ENCODE measurements at regions not wholly inside any gene's neighbourhood (a gene's known extent, or its start where the extent isn't known, plus 50 kb on each side); places are given as distances from the start of the nearest gene placed in this dataset.
A peak's percentile ranks its signal among the peaks of the same experiment; 100 is the strongest.

DNA sequence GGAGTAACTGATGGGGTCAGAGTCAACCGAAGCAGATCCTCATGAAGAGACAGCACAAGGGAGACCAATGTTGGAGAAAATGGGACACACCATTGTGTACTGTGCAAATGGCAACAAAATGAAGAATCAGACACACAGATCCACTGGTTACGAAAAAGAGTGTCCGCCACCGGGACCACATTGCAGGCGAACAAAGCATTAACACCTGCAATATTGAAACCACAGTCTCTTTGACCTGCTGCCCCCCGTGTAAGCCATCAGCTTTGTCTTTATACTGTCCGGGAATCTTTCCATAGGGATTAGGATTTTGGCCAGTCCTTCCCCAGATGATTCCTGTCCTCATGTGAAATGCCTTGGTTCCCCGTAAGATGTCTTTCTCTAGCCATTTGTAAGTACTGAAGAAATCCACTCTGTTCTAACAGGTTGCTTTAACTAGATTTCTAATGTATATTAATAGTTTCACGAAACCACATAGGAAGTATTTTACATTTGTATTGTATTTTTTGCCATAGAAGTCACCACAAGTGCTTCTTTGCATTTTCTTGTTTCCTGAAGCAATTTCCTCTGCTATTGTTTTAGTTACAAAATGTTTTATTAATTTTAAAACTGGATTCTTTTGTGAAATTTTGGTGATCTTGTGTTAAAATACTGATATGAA is 140.8 kb upstream of the NFE2L3 start:
- H3K27me3 Mint-ChIP-seq: peaks cover 4% of the 10 kb centered on the region
- H3K27ac Mint-ChIP-seq: no peak overlapping the region

DNA sequence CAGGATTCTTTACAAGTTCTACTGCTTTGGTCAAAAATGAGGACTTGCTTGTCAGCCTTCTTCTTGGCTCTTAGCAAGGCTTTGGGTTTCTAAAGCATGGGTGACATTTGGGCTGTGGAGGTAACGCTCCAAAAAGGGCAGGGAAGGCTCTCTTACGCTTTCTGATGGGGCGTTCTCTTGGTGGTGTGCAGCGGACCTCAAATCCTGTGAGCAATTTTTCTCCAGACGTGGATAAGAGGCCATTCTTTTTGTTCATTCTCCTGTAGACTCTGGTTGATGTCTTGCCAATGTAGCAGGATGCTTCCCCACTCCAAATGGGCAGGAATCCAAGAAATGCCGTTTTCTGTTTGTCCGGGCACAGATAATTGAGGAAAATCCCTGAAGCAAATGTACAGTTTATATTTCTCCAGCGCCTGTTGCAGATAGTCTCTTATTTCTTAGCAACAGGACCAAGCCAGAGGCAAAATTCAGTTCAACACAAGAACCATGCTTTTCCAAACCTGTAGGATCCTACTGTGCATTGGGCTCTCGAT is 138.4 kb upstream of the NFE2L3 start:
- POLR2A ChIA-PET: no interaction called here
- ATAC-seq (ENCODE audit: low read depth) (no peak), DNase-seq (no peak)
- H3K9me3 Mint-ChIP-seq: peaks cover 6% of the 10 kb centered on the region
- H3K36me3 Mint-ChIP-seq: no peaks in the 10 kb centered on the region
- peaks cover 3% of the 10 kb centered on the region for H3K4me1 Mint-ChIP-seq
- peaks cover 14% of the 10 kb centered on the region for H3K27me3 Mint-ChIP-seq
- H3K4me3 Mint-ChIP-seq: no peak overlapping the region
- no peak overlapping the region for H3K27ac Mint-ChIP-seq

More for the DNA sequence above, 140.8 kb upstream of the NFE2L3 start:
- Mint-ChIP-seq H3K4me1 (peaks cover 3% of the 10 kb centered on the region), H3K4me3 (no peak overlapping the region), H3K9me3 (peaks cover 1% of the 10 kb centered on the region), H3K36me3 (no peaks in the 10 kb centered on the region)
- ATAC-seq (ENCODE audit: low read depth) (no peak), DNase-seq (no peak)
- POLR2A ChIA-PET: no interaction called here

DNA sequence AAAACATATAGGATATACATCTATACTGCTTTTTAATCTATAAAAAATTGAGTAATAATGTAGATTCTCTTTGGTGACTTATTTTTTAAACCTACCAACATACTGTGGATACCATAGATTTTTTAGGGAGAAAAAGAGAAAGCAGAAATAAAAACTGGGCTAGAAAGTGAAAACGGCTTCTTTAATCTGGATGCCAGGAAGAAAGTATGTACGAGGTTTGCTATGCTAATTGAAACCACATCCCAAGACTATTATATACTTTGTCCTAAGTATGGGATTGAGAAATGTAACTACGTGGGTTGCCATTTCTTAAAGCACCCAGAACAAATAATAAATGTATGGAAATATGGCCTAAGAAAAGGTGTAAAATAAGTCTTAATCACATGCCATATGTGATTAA is 129.0 kb upstream of the NFE2L3 start:
- ATAC-seq (ENCODE audit: low read depth): no peak
- no peaks in the 10 kb centered on the region for H3K27me3 Mint-ChIP-seq
- POLR2A ChIA-PET: no interaction called here
- H3K4me3 Mint-ChIP-seq: no peak overlapping the region
- DNase-seq: no peak
- no peak overlapping the region for H3K27ac Mint-ChIP-seq
- H3K9me3 Mint-ChIP-seq: no peaks in the 10 kb centered on the region
- no peaks in the 10 kb centered on the region for H3K36me3 Mint-ChIP-seq
- H3K4me1 Mint-ChIP-seq: no peaks in the 10 kb centered on the region

DNA sequence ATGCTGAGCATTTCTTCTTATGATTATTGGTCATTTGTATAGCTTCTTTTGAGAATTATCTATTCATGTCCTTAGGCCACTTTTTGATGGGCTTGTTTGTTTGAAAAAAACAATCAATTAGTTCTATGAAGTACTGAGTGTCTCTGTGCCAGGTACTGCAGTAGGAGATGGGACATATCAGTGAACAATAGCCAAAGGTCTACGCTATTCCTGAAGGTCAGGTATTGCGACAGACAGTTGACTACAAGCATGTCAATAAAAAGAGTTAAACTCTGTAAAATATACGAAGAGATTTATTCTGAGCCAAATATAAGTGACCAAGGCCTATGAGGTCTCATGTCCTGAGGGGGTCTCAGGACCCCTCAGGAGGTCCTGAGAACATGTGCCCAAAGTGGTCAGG is 122.1 kb upstream of the NFE2L3 start:
- Mint-ChIP-seq H3K36me3 (no peaks in the 10 kb centered on the region), H3K27me3 (peaks cover 6% of the 10 kb centered on the region), H3K27ac (no peak overlapping the region), H3K9me3 (no peaks in the 10 kb centered on the region), H3K4me1 (no peaks in the 10 kb centered on the region), H3K4me3 (no peak overlapping the region)
- POLR2A ChIA-PET: no interaction called here
- no peak for DNase-seq
- no peak for ATAC-seq (ENCODE audit: low read depth)

DNA sequence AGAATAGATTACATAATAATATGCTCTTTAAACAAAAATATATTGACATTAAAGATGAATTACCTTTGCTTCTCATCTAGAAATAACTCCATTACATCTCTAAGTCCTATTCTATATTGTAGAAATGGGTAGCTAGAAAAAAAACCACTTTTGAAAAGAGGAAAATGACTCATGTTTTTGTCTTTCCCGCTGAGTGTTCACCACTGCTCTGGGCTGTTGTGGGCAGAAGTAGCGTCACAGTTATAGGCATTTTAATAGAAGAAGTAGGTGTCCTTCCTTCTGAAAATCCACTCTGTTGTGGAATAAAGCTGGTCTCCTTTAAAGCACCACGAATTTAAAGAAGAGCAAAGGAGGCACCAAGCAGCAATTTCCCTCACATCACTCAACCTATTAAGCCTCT is 117.6 kb upstream of the NFE2L3 start:
- no peak overlapping the region for H3K4me3 Mint-ChIP-seq
- peaks cover 3% of the 10 kb centered on the region for H3K36me3 Mint-ChIP-seq
- H3K4me1 Mint-ChIP-seq: peaks cover 4% of the 10 kb centered on the region
- no peak overlapping the region for H3K27ac Mint-ChIP-seq
- ATAC-seq (ENCODE audit: low read depth) (no peak), DNase-seq (no peak)
- peaks cover 23% of the 10 kb centered on the region for H3K27me3 Mint-ChIP-seq
- POLR2A ChIA-PET: no interaction called here
- peaks cover 3% of the 10 kb centered on the region for H3K9me3 Mint-ChIP-seq

DNA sequence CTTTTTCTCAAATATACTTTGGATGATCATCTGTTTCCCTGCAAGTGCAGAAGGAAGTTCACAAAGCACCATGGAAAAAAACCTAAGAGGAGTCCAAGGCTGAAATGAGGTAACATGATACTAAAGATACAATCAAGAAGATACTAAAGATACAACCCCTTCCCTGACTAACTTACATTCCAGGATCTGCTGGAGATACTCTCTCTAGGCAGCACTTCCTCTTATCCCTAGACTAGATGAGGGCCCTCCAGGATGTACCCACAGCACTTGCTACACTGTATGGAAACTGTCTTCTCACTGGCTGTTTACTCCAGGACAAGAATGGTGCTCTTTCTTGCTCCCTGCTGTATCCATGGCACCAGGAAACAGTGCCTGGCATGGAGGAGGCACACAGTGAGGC is 116.4 kb upstream of the NFE2L3 start:
- H3K27me3 Mint-ChIP-seq: peaks cover 29% of the 10 kb centered on the region

DNA sequence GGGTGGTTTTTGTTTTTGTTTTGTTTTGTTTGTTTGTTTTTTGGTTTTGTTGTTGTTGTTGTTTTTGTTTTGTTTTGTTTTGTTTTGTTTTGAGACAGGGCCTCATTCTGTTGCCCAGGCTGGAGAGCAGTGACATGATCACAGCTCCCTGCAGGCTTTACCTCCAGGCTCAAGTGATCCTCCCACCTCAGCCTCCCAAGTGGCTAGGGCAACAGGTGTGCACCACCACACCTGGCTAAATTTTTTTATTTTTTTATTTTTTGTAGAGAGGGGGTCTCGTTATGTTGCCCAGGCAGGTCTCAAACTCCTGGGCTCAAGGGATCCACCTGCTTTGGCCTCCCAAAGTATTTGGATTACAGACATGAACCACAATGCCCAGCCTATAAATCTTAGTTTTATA is 115.9 kb upstream of the NFE2L3 start:
- no peak for ATAC-seq (ENCODE audit: low read depth)
- POLR2A ChIA-PET: no interaction called here
- Mint-ChIP-seq H3K9me3 (peaks cover 3% of the 10 kb centered on the region), H3K36me3 (peaks cover 3% of the 10 kb centered on the region), H3K4me1 (peaks cover 4% of the 10 kb centered on the region), H3K4me3 (no peak overlapping the region), H3K27ac (no peak overlapping the region), H3K27me3 (peaks cover 29% of the 10 kb centered on the region)
- no peak for DNase-seq

More for the DNA sequence above, 116.4 kb upstream of the NFE2L3 start:
- no peak overlapping the region for H3K4me3 Mint-ChIP-seq
- ATAC-seq (ENCODE audit: low read depth): no peak
- POLR2A ChIA-PET: no interaction called here
- H3K4me1 Mint-ChIP-seq: peaks cover 4% of the 10 kb centered on the region
- no peak for DNase-seq
- peaks cover 3% of the 10 kb centered on the region for H3K36me3 Mint-ChIP-seq
- H3K27ac Mint-ChIP-seq: peak overlapping the region; percentile 15
- H3K9me3 Mint-ChIP-seq: peaks cover 3% of the 10 kb centered on the region

DNA sequence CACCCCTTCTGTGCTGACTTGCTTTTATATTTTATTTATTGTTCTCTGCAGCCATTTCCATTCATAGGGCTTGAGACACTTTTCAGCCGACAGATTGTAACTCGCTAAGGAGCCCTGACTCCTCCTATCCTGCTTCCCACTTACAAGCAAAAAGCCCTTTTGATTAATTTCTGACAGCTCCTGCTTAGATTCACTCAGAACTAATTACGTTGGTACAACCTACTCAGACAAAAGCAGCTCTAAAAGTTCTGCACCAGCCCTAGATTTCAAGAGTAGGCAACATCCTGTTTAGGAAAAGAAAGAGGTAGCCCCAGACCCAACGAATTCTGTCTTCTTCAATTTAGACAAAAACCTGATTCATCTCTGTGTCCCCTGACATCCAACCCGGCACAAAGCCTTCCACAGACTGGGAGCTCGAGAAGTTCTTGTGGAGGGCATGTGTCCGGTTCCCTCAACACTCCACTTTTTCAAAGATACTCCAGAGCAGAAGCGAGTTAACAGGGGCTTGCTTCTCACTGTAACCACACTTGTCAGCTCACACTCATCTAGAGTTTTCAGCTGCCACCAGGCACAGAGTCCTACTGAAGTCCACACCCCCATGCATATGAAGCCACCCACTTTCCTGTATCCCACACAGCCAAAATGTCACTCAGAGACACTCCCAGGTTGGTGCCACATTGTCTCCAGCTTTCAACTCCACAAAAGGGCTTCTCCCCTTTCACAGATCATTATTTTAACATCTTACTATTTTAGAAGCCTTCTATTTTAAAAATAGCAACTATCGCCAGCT is 113.6 kb upstream of the NFE2L3 start:
- ATAC-seq (ENCODE audit: low read depth): no peak
- Mint-ChIP-seq H3K9me3 (peaks cover 3% of the 10 kb centered on the region), H3K27ac (no peak overlapping the region), H3K4me1 (peaks cover 4% of the 10 kb centered on the region), H3K27me3 (peaks cover 22% of the 10 kb centered on the region), H3K36me3 (peaks cover 3% of the 10 kb centered on the region), H3K4me3 (no peak overlapping the region)
- no peak for DNase-seq
- POLR2A ChIA-PET: no interaction called here

DNA sequence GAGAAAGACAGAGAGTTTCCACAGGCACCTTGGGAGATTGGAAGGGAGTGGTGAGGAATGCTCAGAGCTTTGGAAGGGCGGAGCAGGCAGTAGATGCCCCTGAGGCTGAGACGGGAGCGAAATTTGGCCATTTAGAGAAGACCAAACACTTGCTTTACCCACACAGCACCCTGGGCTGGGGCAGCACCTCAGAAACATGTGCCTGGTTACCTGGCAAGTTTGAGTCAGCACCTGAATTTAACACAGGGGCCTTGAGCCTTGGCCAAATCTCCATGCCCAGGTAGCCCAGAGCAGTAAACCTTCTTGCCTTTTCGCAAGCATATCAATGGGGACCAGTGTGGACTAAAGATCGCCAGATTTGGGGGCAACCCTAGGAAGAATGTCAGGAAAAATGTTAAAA is 111.9 kb upstream of the NFE2L3 start:
- Mint-ChIP-seq H3K27me3 (peaks cover 27% of the 10 kb centered on the region), H3K36me3 (peaks cover 3% of the 10 kb centered on the region), H3K9me3 (peaks cover 3% of the 10 kb centered on the region), H3K4me1 (peaks cover 4% of the 10 kb centered on the region), H3K27ac (no peak overlapping the region), H3K4me3 (no peak overlapping the region)
- ATAC-seq (ENCODE audit: low read depth) (no peak), DNase-seq (no peak)
- POLR2A ChIA-PET: no interaction called here

DNA sequence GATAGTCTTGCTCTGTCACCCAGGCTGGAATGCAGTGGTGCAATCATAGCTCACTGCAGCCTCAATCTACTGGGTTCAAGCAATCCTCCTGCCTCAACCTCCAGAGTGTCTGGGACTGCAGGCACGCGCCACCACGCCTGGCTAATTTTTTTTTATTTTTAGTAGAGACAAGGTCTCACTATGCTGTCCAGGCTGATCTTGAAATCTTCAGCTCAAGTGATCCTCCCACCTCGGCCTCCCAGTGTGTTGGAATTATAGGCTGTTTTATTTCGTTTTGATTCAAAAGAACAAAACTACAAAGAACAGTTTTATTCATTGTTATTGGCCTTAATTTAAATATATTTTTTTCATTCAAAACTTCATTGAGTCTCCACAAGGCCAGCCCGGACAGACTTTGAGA is 109.8 kb upstream of the NFE2L3 start:
- Mint-ChIP-seq H3K27me3 (peaks cover 24% of the 10 kb centered on the region), H3K36me3 (no peaks in the 10 kb centered on the region), H3K4me3 (no peak overlapping the region), H3K27ac (no peak overlapping the region), H3K9me3 (no peaks in the 10 kb centered on the region), H3K4me1 (peaks cover 4% of the 10 kb centered on the region)
- ATAC-seq (ENCODE audit: low read depth): no peak
- POLR2A ChIA-PET: no interaction called here
- no peak for DNase-seq

DNA sequence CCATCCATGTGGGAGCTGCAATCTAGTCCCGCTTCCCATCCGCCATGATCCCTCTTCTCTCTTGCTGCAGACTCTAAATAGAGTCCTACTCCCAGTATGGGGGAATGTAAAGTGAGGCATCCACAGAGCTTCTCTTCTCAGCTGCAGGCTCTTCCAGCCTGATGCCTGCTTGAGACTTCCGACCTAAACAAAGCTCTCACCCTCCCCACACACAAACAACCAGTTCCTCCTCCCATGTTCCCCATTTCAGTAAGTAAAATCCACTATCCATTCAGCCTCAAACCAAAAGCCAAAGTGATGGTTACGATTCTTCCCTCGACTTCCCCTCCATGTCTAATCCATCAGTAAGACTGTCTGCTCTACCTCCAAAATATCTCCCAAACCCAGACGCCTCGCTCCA is 108.2 kb upstream of the NFE2L3 start:
- no peaks in the 10 kb centered on the region for H3K4me1 Mint-ChIP-seq
- no peak overlapping the region for H3K27ac Mint-ChIP-seq
- POLR2A ChIA-PET: no interaction called here
- no peaks in the 10 kb centered on the region for H3K9me3 Mint-ChIP-seq
- ATAC-seq (ENCODE audit: low read depth) (no peak), DNase-seq (no peak)
- peaks cover 19% of the 10 kb centered on the region for H3K27me3 Mint-ChIP-seq
- H3K4me3 Mint-ChIP-seq: no peak overlapping the region
- H3K36me3 Mint-ChIP-seq: no peaks in the 10 kb centered on the region

DNA sequence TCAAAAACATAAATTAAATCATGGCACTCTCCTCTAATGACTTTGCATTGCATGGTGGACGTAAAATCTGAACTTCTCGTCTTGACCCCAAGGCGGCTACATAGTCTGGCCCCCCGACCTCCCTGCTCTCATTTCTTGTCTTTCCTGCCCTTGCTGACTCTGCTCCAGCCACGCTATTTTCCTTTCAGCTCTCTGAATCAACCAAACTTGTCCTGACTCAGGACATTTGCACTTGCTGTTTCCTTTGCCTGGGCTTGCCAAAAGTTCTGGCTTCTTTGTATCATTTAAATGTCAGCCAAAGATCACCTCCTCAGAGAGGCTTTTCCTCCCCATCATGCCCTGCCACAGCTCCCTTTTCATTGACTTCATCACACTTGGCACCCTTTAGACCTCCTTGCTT is 107.7 kb upstream of the NFE2L3 start:
- Mint-ChIP-seq H3K4me3 (no peak overlapping the region), H3K9me3 (no peaks in the 10 kb centered on the region), H3K4me1 (no peaks in the 10 kb centered on the region), H3K27ac (no peak overlapping the region), H3K27me3 (peaks cover 16% of the 10 kb centered on the region), H3K36me3 (no peaks in the 10 kb centered on the region)
- no peak for ATAC-seq (ENCODE audit: low read depth)
- POLR2A ChIA-PET: no interaction called here
- no peak for DNase-seq

DNA sequence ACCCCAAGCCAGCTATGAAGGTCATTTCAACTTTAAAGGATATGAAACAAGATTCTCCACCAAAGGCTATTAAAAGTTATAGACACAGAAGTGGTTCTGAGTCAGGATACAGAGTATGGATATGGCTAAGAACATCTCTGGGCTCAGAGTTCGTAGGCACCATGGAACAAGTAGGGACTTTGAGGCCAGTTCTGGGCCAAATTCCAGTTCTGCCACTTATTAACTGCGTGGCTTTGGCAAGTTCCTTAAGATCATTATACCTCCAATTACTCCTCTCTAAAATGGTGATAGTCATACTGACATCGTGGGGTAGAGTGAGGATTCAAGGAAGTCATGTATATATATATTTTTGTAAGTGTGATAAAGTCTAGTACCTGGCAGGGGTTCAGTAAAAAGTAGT is 105.8 kb upstream of the NFE2L3 start:
- Mint-ChIP-seq H3K4me3 (no peak overlapping the region), H3K9me3 (no peaks in the 10 kb centered on the region), H3K4me1 (no peaks in the 10 kb centered on the region), H3K27ac (no peak overlapping the region), H3K36me3 (no peaks in the 10 kb centered on the region), H3K27me3 (peaks cover 27% of the 10 kb centered on the region)
- no peak for DNase-seq
- POLR2A ChIA-PET: no interaction called here
- no peak for ATAC-seq (ENCODE audit: low read depth)

DNA sequence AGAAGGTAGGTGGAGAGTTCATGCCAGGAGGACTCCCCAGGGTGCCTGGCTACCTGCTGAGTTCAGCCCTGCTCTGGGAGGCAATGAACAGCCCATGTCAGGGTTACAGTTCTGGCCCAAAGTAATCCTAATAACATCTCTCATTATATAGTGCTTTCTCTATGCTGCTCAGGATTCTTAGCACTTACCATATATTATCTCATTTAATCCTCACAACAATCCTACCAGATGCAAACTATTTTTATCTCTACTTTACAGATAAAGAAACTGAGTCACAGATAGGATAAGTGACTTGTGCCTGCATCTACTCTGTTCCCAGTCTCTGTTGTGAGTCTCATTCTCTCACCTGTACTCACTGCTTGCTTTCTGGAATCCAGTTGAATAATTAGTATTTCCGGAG is 105.1 kb upstream of the NFE2L3 start:
- H3K4me3 Mint-ChIP-seq: no peak overlapping the region
- no peak overlapping the region for H3K27ac Mint-ChIP-seq
- DNase-seq (no peak), ATAC-seq (ENCODE audit: low read depth) (no peak)
- POLR2A ChIA-PET: no interaction called here
- peaks cover 35% of the 10 kb centered on the region for H3K27me3 Mint-ChIP-seq
- no peaks in the 10 kb centered on the region for H3K4me1 Mint-ChIP-seq
- no peaks in the 10 kb centered on the region for H3K9me3 Mint-ChIP-seq
- H3K36me3 Mint-ChIP-seq: no peaks in the 10 kb centered on the region

Measured in activated naive CD8-positive, alpha-beta T cell treated with anti-CD3 and anti-CD28 coated beads, Interleukin-2, amount 10 ng/mL, durations not matched to agents 7 days and 5 days (primary cell).